Esophagus squamous epithelium (tissue), 4 donors: ENCODE measurements at regions not wholly inside any gene's neighbourhood (a gene's known extent, or its start where the extent isn't known, plus 50 kb on each side); places are given as distances from the start of the nearest gene placed in this dataset.

ENCODE experiments used
- CTCF ChIP-seq, 6 experiments: fragments of 450-650 bp in 4 of 6; fragments of 200-600 bp in 2 of 6; sonication (generic) in 2 of 6; IDR thresholded peaks; one replicate each; pipeline ENCODE4 v1.5.1; 2016 to 2019; ENCODE audit warnings: antibody characterized with exemption in 6 of 6, mild to moderate bottlenecking in 4 of 6, moderate library complexity in 4 of 6
- POLR2A ChIP-seq, 4 donors: fragments of 450-650 bp; IDR thresholded peaks; one replicate each; pipeline ENCODE4 v1.6.1; 2017; ENCODE audit warnings: antibody characterized with exemption in 4 of 4, mild to moderate bottlenecking in 4 of 4, moderate library complexity in 3 of 4

GRCh38 chr16:35749253-35750141 lies 2290.1 kb downstream of the TP53TG3F start:
- TF ChIP-seq CTCF (IDR thresholded peaks at IDR 0.05) (no peak), POLR2A (IDR thresholded peaks at IDR 0.05) (no peak)
